K562 (cell line): ENCODE measurements at regions not wholly inside any gene's neighbourhood (a gene's known extent, or its start where the extent isn't known, plus 50 kb on each side); places are given as distances from the start of the nearest gene placed in this dataset.

ENCODE experiments used
- ATAC-seq: fragments of 200-7000 bp; cut with Tn5 transposase; 3 replicates; pipeline ENCODE4 v1.9.1; 2020; ENCODE audit warnings: moderate library complexity
- BruUV-seq: library from RNA; stranded (reverse); fragments of 400-500 nt; replicated peaks from 2 replicates; lab custom pipeline; 2021; lab: Mats Ljungman, UMichigan
- CTCF ChIA-PET: fragments of 300-600 bp; formaldehyde crosslinking; extraction: SDS; loops from one replicate; lab custom pipeline; 2021; ENCODE audit warnings: low intra/inter-chr PET ratio; lab: Yijun Ruan, JAX
- POLR2A ChIA-PET: fragments of 300-600, 350-650 bp; sonication (Branson Sonifier 250); formaldehyde crosslinking; extraction: SDS; loops from one replicate; lab custom pipeline; 2021; ENCODE audit warnings: antibody characterized with exemption, inconsistent platforms; lab: Yijun Ruan, JAX
- DNase-seq, 4 experiments: peaks; one replicate each; pipeline versions ENCODE4 v3.0.0 to v3.0.0-alpha.2; 2011 to 2018; ENCODE audit warnings: low spot score in 3 of 4, mixed read lengths in 3 of 4; ENCODE audit errors: extremely low read depth in 1 of 4
- FAIRE-seq: peaks from 2 replicates; lab custom pipeline; 2011; peaks lifted over from hg19 to GRCh38; lab: Jason Lieb, UNC
- H2AFZ ChIP-seq: 2 replicates; pipeline ENCODE4 v1.6.0; 2011; ENCODE audit warnings: low read depth, low read length, control low read depth, inconsistent platforms
- H3K27ac ChIP-seq: fragments of 200-600 bp; 3 replicates; pipeline ENCODE4 v1.8.0; 2011; ENCODE audit warnings: low read depth, mild to moderate bottlenecking, control low read depth, inconsistent platforms, low read length, moderate library complexity, mixed read lengths; ENCODE audit errors: extremely low read depth
- H3K27me3 ChIP-seq, 2 experiments: fragments of 300-600 bp in 1 of 2; 2 replicates in 1 of 2; 3 replicates in 1 of 2; pipeline versions ENCODE4 v1.6.0 to v1.8.0; 2011; ENCODE audit warnings: inconsistent platforms in 2 of 2, low read length in 2 of 2, mild to moderate bottlenecking in 1 of 2, mixed read lengths in 1 of 2, moderate library complexity in 1 of 2; ENCODE audit not compliant: control insufficient read depth in 2 of 2, insufficient read depth in 2 of 2
- H3K36me3 ChIP-seq: fragments of 300-600 bp; 3 replicates; pipeline ENCODE4 v1.8.0; 2011; ENCODE audit warnings: mild to moderate bottlenecking, low read length, inconsistent platforms; ENCODE audit not compliant: control insufficient read depth, insufficient read depth
- H3K4me1 ChIP-seq, 2 experiments: fragments of 200-600 bp in 1 of 2; replicated peaks in 1 of 2; 2 replicates in 1 of 2; 3 replicates in 1 of 2; pipeline versions ENCODE4 v1.5.1 to v1.8.0; 2011; ENCODE audit warnings: inconsistent platforms in 2 of 2, low read length in 2 of 2, mild to moderate bottlenecking in 1 of 2, mixed read lengths in 1 of 2, moderate library complexity in 1 of 2; ENCODE audit not compliant: control insufficient read depth in 2 of 2, insufficient read depth in 2 of 2
- H3K4me2 ChIP-seq: 2 replicates; pipeline ENCODE4 v1.6.1; 2011; ENCODE audit warnings: low read length, control low read depth, inconsistent platforms, mixed read lengths; ENCODE audit not compliant: insufficient read depth
- H3K4me3 ChIP-seq: fragments of 200-600 bp; sonication (generic), shearing (Covaris generic); 2 replicates; pipeline ENCODE4 v1.5.1; 2016; ENCODE audit warnings: control low read depth, inconsistent platforms
- H3K79me2 ChIP-seq: fragments of 200-600 bp; 3 replicates; pipeline ENCODE4 v1.8.0; 2011; ENCODE audit warnings: low read length, inconsistent platforms; ENCODE audit not compliant: control insufficient read depth, insufficient read depth
- H3K9ac ChIP-seq, 2 experiments: 2 replicates each; pipeline versions ENCODE4 v1.6.0 to v1.6.1; 2011; ENCODE audit warnings: low read depth in 2 of 2, low read length in 2 of 2, control low read depth in 1 of 2, inconsistent platforms in 1 of 2, mild to moderate bottlenecking in 1 of 2, mixed read lengths in 1 of 2; ENCODE audit not compliant: insufficient read depth in 1 of 2
- H3K9me1 ChIP-seq: one replicate; pipeline ENCODE4 v1.6.0; 2011; ENCODE audit warnings: inconsistent platforms, mild to moderate bottlenecking, low read length, moderate library complexity; ENCODE audit not compliant: control insufficient read depth, insufficient read depth
- H3K9me3 ChIP-seq: replicated peaks from 2 replicates; pipeline ENCODE4 v1.5.1; 2011; ENCODE audit warnings: low read depth, low read length, inconsistent platforms; ENCODE audit not compliant: control insufficient read depth, insufficient read depth
- H4K20me1 ChIP-seq: replicated peaks from 2 replicates; pipeline ENCODE4 v1.6.1; 2011; ENCODE audit warnings: low read length, inconsistent platforms, mixed read lengths; ENCODE audit not compliant: control insufficient read depth, insufficient read depth
- ARHGAP35 ChIP-seq: fragments of 450-650 bp; IDR thresholded peaks from 2 replicates; pipeline ENCODE4 v1.6.1; 2018; ENCODE audit not compliant: partially characterized antibody
- ATF1 ChIP-seq, 2 experiments: fragments of 450-650 bp in 1 of 2; IDR thresholded peaks; 2 replicates each; pipeline ENCODE4 v1.6.1; 2016; ENCODE audit warnings: missing compliant biosample characterization in 1 of 2, missing genetic modification characterization in 1 of 2
- BHLHE40 ChIP-seq: IDR thresholded peaks from 2 replicates; pipeline ENCODE4 v1.6.1; 2011; ENCODE audit warnings: low read length, improper control_type of control experiment
- EZH2 ChIP-seq: IDR thresholded peaks from 2 replicates; pipeline ENCODE4 v1.6.1; 2012; ENCODE audit warnings: low read depth, mild to moderate bottlenecking, inconsistent platforms, low read length, borderline replicate concordance
- KAT2B ChIP-seq: IDR thresholded peaks from one replicate; pipeline ENCODE4 v1.6.1; 2012; ENCODE audit warnings: low read depth, mild to moderate bottlenecking, control low read depth, inconsistent platforms, low read length, moderate library complexity
- NCOR1 ChIP-seq: fragments of 450-650 bp; IDR thresholded peaks from 2 replicates; pipeline ENCODE4 v1.6.1; 2016; ENCODE audit warnings: mild to moderate bottlenecking, moderate library complexity
- NFYB ChIP-seq: IDR thresholded peaks from 2 replicates; pipeline ENCODE4 v1.6.1; 2011; ENCODE audit warnings: mild to moderate bottlenecking, moderate library complexity; ENCODE audit not compliant: insufficient read length; ENCODE audit errors: extremely low read depth
- NRF1 ChIP-seq, 2 experiments: fragments of 450-650 bp; IDR thresholded peaks in 1 of 2; conservative IDR thresholded peaks in 1 of 2; 2 replicates each; pipeline ENCODE4 v1.6.1; 2014; ENCODE audit warnings: mild to moderate bottlenecking in 2 of 2
- RAD21 ChIP-seq, 2 experiments: fragments of 250-450 bp in 1 of 2; fragments of 450-650 bp in 1 of 2; sonication (Bioruptor Pico) in 1 of 2; formaldehyde crosslinking in 1 of 2; IDR thresholded peaks in 1 of 2; conservative IDR thresholded peaks in 1 of 2; 2 replicates each; pipeline versions ENCODE4 v1.4.0 to v1.8.0; 2020 to 2022; ENCODE audit warnings: mild to moderate bottlenecking in 2 of 2, moderate library complexity in 1 of 2
- RB1 ChIP-seq: fragments of 450-650 bp; IDR thresholded peaks from 2 replicates; pipeline ENCODE4 v1.6.1; 2017; ENCODE audit warnings: low read depth, mild to moderate bottlenecking
- RBBP5 ChIP-seq: fragments of 200-600 bp; sonication (generic); IDR thresholded peaks from 2 replicates; pipeline ENCODE4 v1.6.1; 2012; ENCODE audit warnings: borderline replicate concordance, mild to moderate bottlenecking, low read length, control low read depth, inconsistent platforms; ENCODE audit not compliant: insufficient read depth, poor library complexity, severe bottlenecking
- SMARCC2 ChIP-seq: fragments of 450-650 bp; IDR thresholded peaks from 2 replicates; pipeline ENCODE4 v1.6.1; 2017; ENCODE audit warnings: antibody characterized with exemption, moderate library complexity, mild to moderate bottlenecking, low read depth
- SRSF7 ChIP-seq: fragments of 200-400 bp; formaldehyde crosslinking; optimal IDR thresholded peaks from 2 replicates; pipeline ENCODE3; 2017; ENCODE audit warnings: mild to moderate bottlenecking, low read depth, low read length
- TCF7 ChIP-seq: sonication (generic); IDR thresholded peaks from 2 replicates; pipeline ENCODE4 v1.6.1; 2016; ENCODE audit warnings: antibody characterized with exemption, borderline replicate concordance
- TGIF2 ChIP-seq: sonication (generic); formaldehyde crosslinking; IDR thresholded peaks from 2 replicates; pipeline ENCODE4 v1.8.1; 2022; ENCODE audit warnings: mild to moderate bottlenecking, missing genetic modification reagents, moderate library complexity
- THRAP3 ChIP-seq: fragments of 450-650 bp; IDR thresholded peaks from 2 replicates; pipeline ENCODE4 v1.6.1; 2016; ENCODE audit warnings: mild to moderate bottlenecking, inconsistent platforms, borderline replicate concordance
- ZNF717 ChIP-seq: fragments of 250-450 bp; sonication (Bioruptor Pico); IDR thresholded peaks from 2 replicates; pipeline ENCODE4 v1.5.0; 2021
- ZNF766 ChIP-seq: fragments of 200-800 bp; sonication (Bioruptor generic); conservative IDR thresholded peaks from 2 replicates; pipeline ENCODE4 v1.6.1; 2016; ENCODE audit warnings: missing genetic modification characterization, missing compliant biosample characterization
- WGBS: fragments of 100-300 bp; shearing (Covaris generic); methylation state at CpG from one replicate; pipeline ENCODE4 v1.1.6; 2016; ENCODE audit warnings: low coverage, mixed read lengths; ENCODE audit not compliant: insufficient coverage; ENCODE audit errors: missing lambda C conversion rate; 5-methylcytosine and 5-hydroxymethylcytosine counted together
- in situ Hi-C: fragments of 300-500 bp; cut with MboI; formaldehyde crosslinking; loops from 4 replicates; pipeline ENCODE4 v1.15.0; 2018; ENCODE audit warnings: inconsistent platforms, mixed read lengths
- intact Hi-C: fragments of 100-400 bp; cut with micrococcal nuclease; formaldehyde crosslinking; loops from 2 replicates; pipeline ENCODE4 v1.14.2; 2022
- TF ChIP-seq, protein P1 (sequence below): conservative IDR thresholded peaks from 2 replicates; pipeline ENCODE4 v1.6.1; 2011; ENCODE audit warnings: low read depth, mild to moderate bottlenecking, low read length; ENCODE audit not compliant: control insufficient read depth
- TF ChIP-seq, protein P2 (sequence below): sonication (generic); formaldehyde crosslinking; IDR thresholded peaks from 2 replicates; pipeline ENCODE4 v1.8.0; 2022; ENCODE audit warnings: mild to moderate bottlenecking, low read depth, missing genetic modification reagents

DNA sequence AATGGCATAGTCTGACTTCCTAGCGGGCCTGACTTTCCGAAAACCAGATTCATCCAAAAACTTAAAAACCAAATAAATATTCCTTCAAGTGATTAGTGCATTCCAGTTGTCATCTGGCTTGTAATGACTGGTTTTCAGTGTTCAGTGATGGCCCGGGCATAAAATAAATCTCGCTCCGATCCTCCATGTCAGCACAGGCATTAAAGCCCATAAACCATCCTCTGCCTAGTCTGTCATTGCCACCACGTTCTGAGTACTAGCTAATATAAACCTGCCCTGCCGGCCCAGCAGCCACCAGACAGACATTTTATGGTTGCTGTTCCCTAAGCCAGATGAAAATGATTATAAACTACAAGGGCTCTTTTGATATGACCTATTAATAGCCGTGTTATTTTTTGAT lies 232.3 kb upstream of the GMDS start:
- H2AFZ ChIP-seq = no peak overlapping the region
- no peaks in the 10 kb centered on the region; a peak in 1 of 5 replicates for H3K4me1 ChIP-seq
- no peak overlapping the region for H3K27ac ChIP-seq
- no peaks in the 10 kb centered on the region for H4K20me1 ChIP-seq
- intact Hi-C loops = no loop called here
- H3K36me3 ChIP-seq = no peaks in the 10 kb centered on the region
- FAIRE-seq (no peak), DNase-seq (no peak), ATAC-seq (no peak)
- H3K9me1 ChIP-seq = no peaks in the 10 kb centered on the region
- in situ Hi-C loops = no loop called here
- 2% methylated on average over 8 of the region's 8 CpGs for WGBS
- H3K4me2 ChIP-seq = no peak overlapping the region
- POLR2A ChIA-PET = interaction anchor here (2.2 kb wide), 1 partner anchor 8 kb away, joined by 6 read pairs; no protein-coding TSS in a partner anchor
- CTCF ChIA-PET = no interaction called here
- H3K9me3 ChIP-seq = no peaks in the 10 kb centered on the region; the same call in 1 of the 2 replicates
- H3K9ac ChIP-seq = no peak overlapping the region
- H3K27me3 ChIP-seq = peaks cover 15 to 42% of the 10 kb centered on the region in 2 experiments; a peak in 3 of 5 replicates
- no peak overlapping the region for H3K4me3 ChIP-seq
- TF ChIP-seq TCF7 = no peak
- TF ChIP-seq, protein P1, sequence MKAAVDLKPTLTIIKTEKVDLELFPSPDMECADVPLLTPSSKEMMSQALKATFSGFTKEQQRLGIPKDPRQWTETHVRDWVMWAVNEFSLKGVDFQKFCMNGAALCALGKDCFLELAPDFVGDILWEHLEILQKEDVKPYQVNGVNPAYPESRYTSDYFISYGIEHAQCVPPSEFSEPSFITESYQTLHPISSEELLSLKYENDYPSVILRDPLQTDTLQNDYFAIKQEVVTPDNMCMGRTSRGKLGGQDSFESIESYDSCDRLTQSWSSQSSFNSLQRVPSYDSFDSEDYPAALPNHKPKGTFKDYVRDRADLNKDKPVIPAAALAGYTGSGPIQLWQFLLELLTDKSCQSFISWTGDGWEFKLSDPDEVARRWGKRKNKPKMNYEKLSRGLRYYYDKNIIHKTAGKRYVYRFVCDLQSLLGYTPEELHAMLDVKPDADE = no peak
- no peak for TF ChIP-seq THRAP3
- no peak for TF ChIP-seq BHLHE40
- no peak for TF ChIP-seq KAT2B
- TF ChIP-seq NCOR1 = no peak
- TF ChIP-seq RB1 = no peak
- no peak for TF ChIP-seq ZNF717
- no peak for TF ChIP-seq ATF1 (CRISPR knock-in tag; IDR thresholded peaks at IDR 0.05)
- TF ChIP-seq ATF1 (tag; IDR thresholded peaks at IDR 0.05) = no peak
- no peak for TF ChIP-seq NFYB
- TF ChIP-seq ARHGAP35 = no peak
- TF ChIP-seq ZNF766 (CRISPR knock-in tag) = no peak
- TF ChIP-seq RBBP5 = no peak
- TF ChIP-seq, protein P2, sequence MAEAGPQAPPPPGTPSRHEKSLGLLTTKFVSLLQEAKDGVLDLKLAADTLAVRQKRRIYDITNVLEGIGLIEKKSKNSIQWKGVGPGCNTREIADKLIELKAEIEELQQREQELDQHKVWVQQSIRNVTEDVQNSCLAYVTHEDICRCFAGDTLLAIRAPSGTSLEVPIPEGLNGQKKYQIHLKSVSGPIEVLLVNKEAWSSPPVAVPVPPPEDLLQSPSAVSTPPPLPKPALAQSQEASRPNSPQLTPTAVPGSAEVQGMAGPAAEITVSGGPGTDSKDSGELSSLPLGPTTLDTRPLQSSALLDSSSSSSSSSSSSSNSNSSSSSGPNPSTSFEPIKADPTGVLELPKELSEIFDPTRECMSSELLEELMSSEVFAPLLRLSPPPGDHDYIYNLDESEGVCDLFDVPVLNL (CRISPR knock-in tag) = no peak
- TF ChIP-seq NRF1 (conservative IDR thresholded peaks at IDR 0.05 in 1 of 2, IDR thresholded peaks at IDR 0.05 in 1 of 2) = no peak
- TF ChIP-seq EZH2 = no peak
- no peak for TF ChIP-seq RAD21 (CRISPR knock-in tag; conservative IDR thresholded peaks at IDR 0.05 in 1 of 2, IDR thresholded peaks at IDR 0.05 in 1 of 2)
- no peak for TF ChIP-seq SMARCC2
- no peak for TF ChIP-seq SRSF7
- no peak for TF ChIP-seq TGIF2 (CRISPR knock-in tag)
- BruUV-seq = no TSS peak
- no peaks in the 10 kb centered on the region for H3K79me2 ChIP-seq
